Astrocyte (in vitro differentiated cells and primary cell): ENCODE measurements at regions not wholly inside any gene's neighbourhood (a gene's known extent, or its start where the extent isn't known, plus 50 kb on each side); places are given as distances from the start of the nearest gene placed in this dataset.

Experiments used
- CTCF ChIP-seq: IDR thresholded peaks from 2 replicates; pipeline ENCODE4 v1.5.1; 2011; ENCODE audit warnings: low read depth, mild to moderate bottlenecking, inconsistent platforms, low read length, moderate library complexity; ENCODE audit not compliant: insufficient read depth
- EZH2 ChIP-seq: IDR thresholded peaks from 2 replicates; pipeline ENCODE4 v1.6.1; 2012; ENCODE audit warnings: mild to moderate bottlenecking, low read length, inconsistent platforms; ENCODE audit not compliant: insufficient read depth

- TF ChIP-seq CTCF = no peak
- no peak for TF ChIP-seq EZH2
These were observed 272.5 kb upstream of the TGFBR2 start for GRCh38 chr3:30333903-30334302.
